ENCODE measurements at regions not wholly inside any gene's neighbourhood (a gene's known extent, or its start where the extent isn't known, plus 50 kb on each side); places are given as distances from the start of the nearest gene placed in this dataset.

DNA sequence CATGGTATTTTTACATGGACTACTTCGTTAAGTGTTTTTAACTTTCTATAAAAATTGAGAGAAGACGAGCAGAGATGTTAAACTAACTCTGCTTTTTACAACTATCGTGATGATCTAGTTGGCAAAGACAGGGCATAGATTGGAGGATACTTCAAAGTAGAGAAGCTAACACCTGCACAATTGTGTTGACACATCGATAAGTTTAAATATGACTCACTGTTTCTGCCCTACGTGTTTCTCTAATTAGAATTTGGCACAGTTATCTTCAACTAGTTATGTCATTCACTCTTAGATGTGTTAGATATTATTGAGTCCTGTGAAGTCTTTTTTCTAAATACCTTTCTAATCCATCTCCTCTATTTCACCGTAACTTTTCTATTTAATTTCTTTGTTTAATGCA, 68.5 kb upstream of the FERD3L start:
- H3K36me3 Mint-ChIP-seq, result peaks cover 3% of the 10 kb centered on the region
- H3K27ac Mint-ChIP-seq, result peak overlapping the region; percentile 70
- no peak overlapping the region for H3K4me3 Mint-ChIP-seq
- peaks cover 10% of the 10 kb centered on the region for H3K9me3 Mint-ChIP-seq
- H3K4me1 Mint-ChIP-seq, result peaks cover 53% of the 10 kb centered on the region
- TF ChIP-seq CTCF (IDR thresholded peaks at IDR 0.05; ENCODE audit: unreplicated experiment), result no peak
- no peaks in the 10 kb centered on the region for H3K27me3 Mint-ChIP-seq (ENCODE audit: low read depth)
- DNase-seq (ENCODE audit: low spot score in 2 of 2, unreplicated experiment in 2 of 2), result no peak

DNA sequence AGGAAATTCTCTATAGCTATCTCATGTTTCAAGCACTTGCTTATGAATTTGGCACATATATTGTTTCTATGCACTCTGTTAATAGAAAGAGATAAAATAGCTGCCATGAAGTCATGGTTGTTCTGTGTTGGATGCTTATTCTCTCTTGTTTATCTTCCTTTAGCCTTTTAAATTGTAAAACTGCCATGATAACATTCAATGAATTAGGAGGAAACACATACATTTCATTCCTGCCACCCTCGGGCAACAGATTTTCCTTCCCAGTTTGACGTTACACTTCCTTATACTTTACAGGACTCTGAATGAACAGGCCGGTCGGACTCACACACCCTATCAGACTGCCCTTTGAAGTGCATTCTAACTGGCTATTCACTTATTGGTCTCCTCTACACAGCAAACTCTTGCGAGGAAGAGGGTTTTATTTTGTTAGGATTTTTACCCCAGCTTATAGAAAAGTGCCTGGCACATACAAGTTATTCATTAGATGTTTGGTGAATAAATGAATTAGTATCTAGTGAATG, 65.7 kb upstream of the FERD3L start:
- Mint-ChIP-seq H3K27me3 (ENCODE audit: low read depth) (no peaks in the 10 kb centered on the region), H3K4me1 (peaks cover 53% of the 10 kb centered on the region), H3K36me3 (no peaks in the 10 kb centered on the region), H3K9me3 (peaks cover 8% of the 10 kb centered on the region), H3K27ac (peak overlapping the region; percentile 81), H3K4me3 (no peak overlapping the region)
- no peak for DNase-seq (ENCODE audit: low spot score in 2 of 2, unreplicated experiment in 2 of 2)
- TF ChIP-seq CTCF (IDR thresholded peaks at IDR 0.05; ENCODE audit: unreplicated experiment), result no peak

- DNase-seq (ENCODE audit: low spot score in 2 of 2, unreplicated experiment in 2 of 2), result no peak
- no peak overlapping the region for H3K4me3 Mint-ChIP-seq
- peaks cover 38% of the 10 kb centered on the region for H3K4me1 Mint-ChIP-seq
- TF ChIP-seq CTCF (IDR thresholded peaks at IDR 0.05; ENCODE audit: unreplicated experiment), result no peak
- no peaks in the 10 kb centered on the region for H3K27me3 Mint-ChIP-seq (ENCODE audit: low read depth)
- peaks cover 8% of the 10 kb centered on the region for H3K9me3 Mint-ChIP-seq
- peak overlapping the region; percentile 45 for H3K27ac Mint-ChIP-seq
- no peaks in the 10 kb centered on the region for H3K36me3 Mint-ChIP-seq
Observed at GRCh38 chr7:19209166-19209696, 64.0 kb upstream of the FERD3L start.

- no peak for DNase-seq (ENCODE audit: low spot score in 2 of 2, unreplicated experiment in 2 of 2)
- no peak overlapping the region for H3K27ac Mint-ChIP-seq
- no peak overlapping the region for H3K4me3 Mint-ChIP-seq
- TF ChIP-seq CTCF (IDR thresholded peaks at IDR 0.05; ENCODE audit: unreplicated experiment), result no peak
- no peaks in the 10 kb centered on the region for H3K36me3 Mint-ChIP-seq
- H3K9me3 Mint-ChIP-seq, result no peaks in the 10 kb centered on the region
- peaks cover 37% of the 10 kb centered on the region for H3K4me1 Mint-ChIP-seq
- H3K27me3 Mint-ChIP-seq (ENCODE audit: low read depth), result no peaks in the 10 kb centered on the region
Observed at GRCh38 chr7:19206721-19207120, 61.5 kb upstream of the FERD3L start.

DNA sequence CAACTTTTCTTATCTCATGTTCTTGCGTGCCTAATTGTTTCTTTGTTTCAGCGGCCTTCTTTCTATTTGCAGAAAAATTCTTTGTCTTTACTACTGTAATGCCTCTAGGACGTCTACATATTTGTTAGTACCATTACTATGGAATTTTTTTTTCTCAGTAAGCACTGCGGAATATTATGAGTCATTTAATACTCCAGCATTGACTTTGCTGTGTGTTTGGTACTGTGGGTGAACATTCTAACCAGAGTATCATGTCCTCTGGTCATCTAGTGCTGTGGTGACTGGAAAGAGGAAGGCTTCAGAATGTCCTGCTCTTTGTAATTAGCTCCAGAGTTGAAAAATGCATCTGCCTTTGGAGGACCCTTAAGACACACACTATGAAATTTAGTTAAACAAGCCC, 58.5 kb upstream of the FERD3L start:
- Mint-ChIP-seq H3K27me3 (ENCODE audit: low read depth) (no peaks in the 10 kb centered on the region), H3K4me3 (no peak overlapping the region), H3K27ac (no peak overlapping the region), H3K36me3 (no peaks in the 10 kb centered on the region), H3K9me3 (peaks cover 8% of the 10 kb centered on the region), H3K4me1 (peaks cover 13% of the 10 kb centered on the region)
- DNase-seq (ENCODE audit: low spot score in 2 of 2, unreplicated experiment in 2 of 2), result no peak
- TF ChIP-seq CTCF (IDR thresholded peaks at IDR 0.05; ENCODE audit: unreplicated experiment), result no peak

DNA sequence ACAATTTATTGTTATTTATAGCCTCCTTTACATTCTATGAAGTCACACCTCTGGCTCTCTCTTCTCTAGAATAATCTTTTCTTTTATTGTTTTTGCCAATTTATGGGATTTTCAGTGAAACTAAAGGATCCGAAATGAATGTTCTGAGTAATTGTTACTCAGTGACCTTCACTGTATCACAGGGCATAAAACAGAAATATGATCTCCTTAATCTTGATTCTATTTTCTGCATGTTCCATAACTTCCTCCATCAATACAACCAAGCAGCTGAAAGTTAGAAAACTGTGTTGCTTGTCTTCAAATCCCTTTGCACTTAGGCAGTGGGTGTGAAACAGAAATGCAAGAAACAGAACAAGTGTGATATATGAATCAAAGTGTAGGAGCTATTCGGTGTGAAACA, 57.4 kb upstream of the FERD3L start:
- Mint-ChIP-seq H3K27me3 (ENCODE audit: low read depth) (no peaks in the 10 kb centered on the region), H3K9me3 (peaks cover 8% of the 10 kb centered on the region), H3K4me3 (no peak overlapping the region), H3K36me3 (no peaks in the 10 kb centered on the region), H3K27ac (no peak overlapping the region), H3K4me1 (peaks cover 5% of the 10 kb centered on the region)
- DNase-seq (ENCODE audit: low spot score in 2 of 2, unreplicated experiment in 2 of 2), result no peak
- TF ChIP-seq CTCF (IDR thresholded peaks at IDR 0.05; ENCODE audit: unreplicated experiment), result no peak

All from mesothelial cell of epicardium (in vitro differentiated cells).